GM23248 (cell line): ENCODE measurements at regions not wholly inside any gene's neighbourhood (a gene's known extent, or its start where the extent isn't known, plus 50 kb on each side); places are given as distances from the start of the nearest gene placed in this dataset.

Experiments used
- DNase-seq: peaks from one replicate; pipeline ENCODE4 v3.0.0-alpha.2; 2015
- H2AFZ ChIP-seq: fragments of 200-600 bp; sonication (generic); 2 replicates; pipeline ENCODE4 v1.6.1; 2016; ENCODE audit warnings: antibody characterized with exemption
- H3F3A ChIP-seq: fragments of 200-600 bp; sonication (generic); 2 replicates; pipeline ENCODE4 v1.6.1; 2016; ENCODE audit warnings: mild to moderate bottlenecking, antibody characterized with exemption, mixed run types; ENCODE audit not compliant: insufficient read depth
- H3K27ac ChIP-seq: fragments of 200-600 bp; sonication (generic); 2 replicates; pipeline ENCODE4 v1.5.1; 2016; ENCODE audit warnings: mild to moderate bottlenecking
- H3K27me3 ChIP-seq: fragments of 200-600 bp; sonication (generic); replicated peaks from 2 replicates; pipeline ENCODE4 v1.6.1; 2016; ENCODE audit warnings: mild to moderate bottlenecking; ENCODE audit not compliant: insufficient read depth
- H3K36me3 ChIP-seq: fragments of 200-600 bp; sonication (generic); 2 replicates; pipeline ENCODE4 v1.6.1; 2016; ENCODE audit warnings: low read depth, mild to moderate bottlenecking
- H3K4me1 ChIP-seq: fragments of 200-600 bp; sonication (generic); 2 replicates; pipeline ENCODE4 v1.6.1; 2016; ENCODE audit warnings: mild to moderate bottlenecking; ENCODE audit not compliant: insufficient read depth
- H3K4me2 ChIP-seq: fragments of 200-600 bp; sonication (generic); one replicate; pipeline ENCODE4 v1.6.1; 2016; ENCODE audit warnings: mild to moderate bottlenecking; ENCODE audit not compliant: unreplicated experiment
- H3K4me3 ChIP-seq: fragments of 200-600 bp; sonication (generic); 2 replicates; pipeline ENCODE4 v1.5.1; 2016; ENCODE audit warnings: mild to moderate bottlenecking
- H3K79me2 ChIP-seq: fragments of 200-600 bp; sonication (generic); 2 replicates; pipeline ENCODE4 v1.6.1; 2016; ENCODE audit warnings: mild to moderate bottlenecking; ENCODE audit not compliant: insufficient read depth
- H3K9ac ChIP-seq: fragments of 200-600 bp; sonication (generic); 2 replicates; pipeline ENCODE4 v1.6.1; 2016; ENCODE audit warnings: mild to moderate bottlenecking
- H3K9me2 ChIP-seq: fragments of 200-600 bp; sonication (generic); 2 replicates; pipeline ENCODE4 v1.6.1; 2016; ENCODE audit warnings: mixed run types, mild to moderate bottlenecking, moderate library complexity; ENCODE audit not compliant: insufficient read depth
- H3K9me3 ChIP-seq: fragments of 200-600 bp; sonication (generic); one replicate; pipeline ENCODE4 v1.6.1; 2017; ENCODE audit warnings: low read depth
- H4K20me1 ChIP-seq: fragments of 200-600 bp; sonication (generic); 2 replicates; pipeline ENCODE4 v1.6.0; 2016; ENCODE audit not compliant: insufficient read depth
- EZH2 ChIP-seq: fragments of 200-600 bp; sonication (generic); IDR thresholded peaks from 2 replicates; pipeline ENCODE4 v1.6.1; 2018; ENCODE audit warnings: antibody characterized with exemption, mild to moderate bottlenecking; ENCODE audit not compliant: insufficient read depth, poor library complexity, severe bottlenecking
- EZH2phosphoT487 ChIP-seq: fragments of 200-600 bp; sonication (generic); IDR thresholded peaks from 2 replicates; pipeline ENCODE4 v1.6.1; 2018; ENCODE audit warnings: antibody characterized with exemption, moderate library complexity, mild to moderate bottlenecking, low read depth; ENCODE audit not compliant: insufficient read depth
- WGBS, 2 experiments: methylation state at CpG; one replicate each; pipeline ENCODE4 v1.1.6; 2015 to 2017; ENCODE audit warnings: low lambda C conversion rate in 2 of 2, low coverage in 1 of 2; ENCODE audit errors: missing lambda C conversion rate in 2 of 2; 5-methylcytosine and 5-hydroxymethylcytosine counted together
- in situ Hi-C: fragments of 300-500 bp; cut with MboI; formaldehyde crosslinking; loops from 2 replicates; pipeline ENCODE4 v1.15.0; 2020

- no peak overlapping the region for H3K4me3 ChIP-seq
- in situ Hi-C loops, result no loop called here
- H3K9me2 ChIP-seq, result no peaks in the 10 kb centered on the region
- no peaks in the 10 kb centered on the region for H3K79me2 ChIP-seq
- no peaks in the 10 kb centered on the region for H3K9me3 ChIP-seq
- H3K27me3 ChIP-seq, result no peaks in the 10 kb centered on the region
- H3F3A ChIP-seq, result no peaks in the 10 kb centered on the region
- no peak for DNase-seq
- H4K20me1 ChIP-seq, result no peaks in the 10 kb centered on the region
- H3K9ac ChIP-seq, result no peak overlapping the region
- H3K36me3 ChIP-seq, result no peaks in the 10 kb centered on the region
- H3K4me2 ChIP-seq, result no peak overlapping the region
- TF ChIP-seq EZH2 (no peak), EZH2phosphoT487 (no peak)
- WGBS, 2 experiments, result 41 to 51% methylated on average over 3 of the region's 3 CpGs
- no peak overlapping the region for H3K27ac ChIP-seq
- H3K4me1 ChIP-seq, result no peaks in the 10 kb centered on the region
- H2AFZ ChIP-seq, result no peak overlapping the region
Observed at GRCh38 chr2:67707896-67708295, 310.8 kb downstream of the ETAA1 start.

GRCh38 chr2:67709835-67710234, 312.7 kb downstream of the ETAA1 start:
- Histone ChIP-seq H3K79me2 (no peaks in the 10 kb centered on the region), H3K9ac (no peak overlapping the region), H3K4me2 (no peak overlapping the region), H4K20me1 (no peaks in the 10 kb centered on the region), H3K36me3 (no peaks in the 10 kb centered on the region), H3K4me1 (no peaks in the 10 kb centered on the region), H3K9me2 (no peaks in the 10 kb centered on the region), H3F3A (no peaks in the 10 kb centered on the region), H3K27me3 (no peaks in the 10 kb centered on the region), H3K9me3 (no peaks in the 10 kb centered on the region), H3K27ac (no peak overlapping the region), H2AFZ (no peak overlapping the region), H3K4me3 (no peak overlapping the region)
- in situ Hi-C loops, result no loop called here
- no peak for DNase-seq
- TF ChIP-seq EZH2 (no peak), EZH2phosphoT487 (no peak)
- WGBS, 2 experiments, result 54 to 55% methylated on average over 2 of the region's 2 CpGs

- H3K36me3 ChIP-seq, result no peaks in the 10 kb centered on the region
- H3K4me1 ChIP-seq, result no peaks in the 10 kb centered on the region
- no peak overlapping the region for H3K27ac ChIP-seq
- H3K4me3 ChIP-seq, result no peak overlapping the region
- H3K9ac ChIP-seq, result no peak overlapping the region
- H3F3A ChIP-seq, result no peaks in the 10 kb centered on the region
- no peaks in the 10 kb centered on the region for H4K20me1 ChIP-seq
- no peaks in the 10 kb centered on the region for H3K9me3 ChIP-seq
- no peak overlapping the region for H3K4me2 ChIP-seq
- H3K9me2 ChIP-seq, result no peaks in the 10 kb centered on the region
- no peaks in the 10 kb centered on the region for H3K79me2 ChIP-seq
- TF ChIP-seq EZH2 (no peak), EZH2phosphoT487 (no peak)
- in situ Hi-C loops, result no loop called here
- H3K27me3 ChIP-seq, result no peaks in the 10 kb centered on the region
- H2AFZ ChIP-seq, result no peak overlapping the region
- 77 to 78% methylated on average over 12 of the region's 12 CpGs for WGBS, 2 experiments
- DNase-seq, result no peak
Observed at GRCh38 chr2:67712484-67712883, 315.4 kb downstream of the ETAA1 start.

GRCh38 chr2:67713376-67713775, 316.2 kb downstream of the ETAA1 start:
- no peak for TF ChIP-seq EZH2phosphoT487
- no peak for TF ChIP-seq EZH2
- no peaks in the 10 kb centered on the region for H3K9me3 ChIP-seq
- no peak overlapping the region for H3K4me3 ChIP-seq
- 67 to 68% methylated on average over 3 of the region's 3 CpGs for WGBS, 2 experiments
- no peak overlapping the region for H3K27ac ChIP-seq
- in situ Hi-C loops, result no loop called here
- H3K9ac ChIP-seq, result no peak overlapping the region
- no peak for DNase-seq
- H3K9me2 ChIP-seq, result no peaks in the 10 kb centered on the region
- H4K20me1 ChIP-seq, result no peaks in the 10 kb centered on the region
- no peaks in the 10 kb centered on the region for H3K4me1 ChIP-seq
- no peaks in the 10 kb centered on the region for H3F3A ChIP-seq
- no peaks in the 10 kb centered on the region for H3K27me3 ChIP-seq
- H2AFZ ChIP-seq, result no peak overlapping the region
- no peaks in the 10 kb centered on the region for H3K79me2 ChIP-seq
- no peaks in the 10 kb centered on the region for H3K36me3 ChIP-seq
- H3K4me2 ChIP-seq, result no peak overlapping the region

GRCh38 chr2:67716895-67717396, 319.8 kb downstream of the ETAA1 start:
- 46 to 57% methylated on average over 1 of the region's 1 CpG for WGBS, 2 experiments
- TF ChIP-seq EZH2 (no peak), EZH2phosphoT487 (no peak)
- Histone ChIP-seq H3K9me3 (no peaks in the 10 kb centered on the region), H3K27me3 (no peaks in the 10 kb centered on the region), H2AFZ (no peak overlapping the region), H3F3A (no peaks in the 10 kb centered on the region), H3K36me3 (no peaks in the 10 kb centered on the region), H3K9ac (no peak overlapping the region), H3K4me3 (no peak overlapping the region), H4K20me1 (no peaks in the 10 kb centered on the region), H3K27ac (no peak overlapping the region), H3K9me2 (no peaks in the 10 kb centered on the region), H3K4me2 (no peak overlapping the region), H3K79me2 (no peaks in the 10 kb centered on the region), H3K4me1 (0 out of 2 replicates have a peak, but pooled peaks cover 6% of the 10 kb centered on the region)
- in situ Hi-C loops, result no loop called here
- peak; percentile 7 for DNase-seq
